ENCODE measurements at regions not wholly inside any gene's neighbourhood (a gene's known extent, or its start where the extent isn't known, plus 50 kb on each side); places are given as distances from the start of the nearest gene placed in this dataset.

DNA sequence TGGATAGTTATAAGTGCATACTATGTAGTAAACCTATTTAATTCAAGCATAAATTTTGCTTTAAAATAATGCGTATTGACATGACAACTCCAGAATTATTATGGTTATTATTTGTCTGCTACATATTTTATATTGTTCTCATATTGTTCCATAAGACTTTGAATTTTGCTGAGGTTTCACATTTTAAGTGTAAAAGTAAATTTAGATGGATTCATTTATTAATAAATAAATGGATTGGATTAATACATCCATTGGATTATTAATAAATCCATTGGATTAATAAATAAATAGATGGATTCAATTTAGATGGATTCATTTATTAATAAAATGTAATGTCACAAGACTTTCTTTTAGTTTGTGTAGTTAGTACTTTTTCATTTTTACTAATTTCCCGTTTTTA lies 1768.0 kb upstream of the PCDH10 start:
- POLR2A ChIA-PET = no interaction called here
- Mint-ChIP-seq H3K27ac (ENCODE audit: unreplicated experiment) (no peak overlapping the region), H3K27me3 (ENCODE audit: insufficient read depth, unreplicated experiment) (no peaks in the 10 kb centered on the region), H3K4me3 (ENCODE audit: unreplicated experiment) (no peak overlapping the region), H3K4me1 (ENCODE audit: low read depth, unreplicated experiment) (no peaks in the 10 kb centered on the region), H3K36me3 (ENCODE audit: insufficient read depth, unreplicated experiment) (no peaks in the 10 kb centered on the region), H3K9me3 (ENCODE audit: unreplicated experiment) (no peaks in the 10 kb centered on the region)
- no peaks in the 10 kb centered on the region for H3K27me3 ChIP-seq (replicated peaks; ENCODE audit: control insufficient read depth, insufficient read depth, low read length)
- CTCF ChIA-PET = no interaction called here
- H3K4me3 ChIP-seq (ENCODE audit: low read depth, low read length) = no peak overlapping the region
- DNase-seq = no peak
- no peaks in the 10 kb centered on the region for H3K4me1 ChIP-seq
- TF ChIP-seq, protein P1, sequence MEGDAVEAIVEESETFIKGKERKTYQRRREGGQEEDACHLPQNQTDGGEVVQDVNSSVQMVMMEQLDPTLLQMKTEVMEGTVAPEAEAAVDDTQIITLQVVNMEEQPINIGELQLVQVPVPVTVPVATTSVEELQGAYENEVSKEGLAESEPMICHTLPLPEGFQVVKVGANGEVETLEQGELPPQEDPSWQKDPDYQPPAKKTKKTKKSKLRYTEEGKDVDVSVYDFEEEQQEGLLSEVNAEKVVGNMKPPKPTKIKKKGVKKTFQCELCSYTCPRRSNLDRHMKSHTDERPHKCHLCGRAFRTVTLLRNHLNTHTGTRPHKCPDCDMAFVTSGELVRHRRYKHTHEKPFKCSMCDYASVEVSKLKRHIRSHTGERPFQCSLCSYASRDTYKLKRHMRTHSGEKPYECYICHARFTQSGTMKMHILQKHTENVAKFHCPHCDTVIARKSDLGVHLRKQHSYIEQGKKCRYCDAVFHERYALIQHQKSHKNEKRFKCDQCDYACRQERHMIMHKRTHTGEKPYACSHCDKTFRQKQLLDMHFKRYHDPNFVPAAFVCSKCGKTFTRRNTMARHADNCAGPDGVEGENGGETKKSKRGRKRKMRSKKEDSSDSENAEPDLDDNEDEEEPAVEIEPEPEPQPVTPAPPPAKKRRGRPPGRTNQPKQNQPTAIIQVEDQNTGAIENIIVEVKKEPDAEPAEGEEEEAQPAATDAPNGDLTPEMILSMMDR (IDR thresholded peaks at IDR 0.05; ENCODE audit: insufficient read depth in 1 of 2, low read depth in 1 of 2, low read length in 1 of 2, severe bottlenecking in 1 of 2, unreplicated experiment in 1 of 2) = no peak
- H3K9me3 ChIP-seq = no peaks in the 10 kb centered on the region; the same call in 1 of the 2 replicates
- no peaks in the 10 kb centered on the region for H3K36me3 ChIP-seq (ENCODE audit: control insufficient read depth, insufficient read depth, low read length)
- intact Hi-C loops (cut with micrococcal nuclease; ENCODE audit: unreplicated experiment) = no loop called here
- no TSS peak for BruUV-seq (replicated peaks)

DNA sequence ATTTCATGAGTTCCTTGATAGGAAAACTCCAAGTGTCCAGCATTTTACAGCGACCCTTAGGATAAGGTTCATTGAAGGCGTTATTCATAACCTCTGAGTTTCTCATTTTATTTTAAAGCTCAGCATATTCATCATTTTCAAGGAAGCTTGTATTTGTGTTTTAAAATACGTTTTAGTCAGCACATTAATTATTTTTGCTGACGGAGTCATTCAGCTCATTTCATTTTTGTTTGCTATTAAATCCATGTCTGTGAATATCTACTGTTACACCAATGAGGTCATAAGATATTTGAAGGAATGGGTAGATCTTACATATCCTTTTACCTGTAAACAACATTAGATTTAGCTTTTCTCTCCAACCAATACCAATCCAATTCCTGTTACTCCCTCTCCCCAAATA lies 1766.3 kb upstream of the PCDH10 start:
- Histone ChIP-seq H3K4me3 (ENCODE audit: low read depth, low read length) (no peak overlapping the region), H3K9me3 (no peaks in the 10 kb centered on the region; the same call in 1 of the 2 replicates), H3K36me3 (ENCODE audit: control insufficient read depth, insufficient read depth, low read length) (no peaks in the 10 kb centered on the region), H3K4me1 (no peaks in the 10 kb centered on the region), H3K27me3 (replicated peaks; ENCODE audit: control insufficient read depth, insufficient read depth, low read length) (no peaks in the 10 kb centered on the region)
- POLR2A ChIA-PET = no interaction called here
- Mint-ChIP-seq H3K4me3 (ENCODE audit: unreplicated experiment) (no peak overlapping the region), H3K4me1 (ENCODE audit: low read depth, unreplicated experiment) (no peaks in the 10 kb centered on the region), H3K36me3 (ENCODE audit: insufficient read depth, unreplicated experiment) (no peaks in the 10 kb centered on the region), H3K9me3 (ENCODE audit: unreplicated experiment) (no peaks in the 10 kb centered on the region), H3K27me3 (ENCODE audit: insufficient read depth, unreplicated experiment) (no peaks in the 10 kb centered on the region), H3K27ac (ENCODE audit: unreplicated experiment) (no peak overlapping the region)
- intact Hi-C loops (cut with micrococcal nuclease; ENCODE audit: unreplicated experiment) = no loop called here
- TF ChIP-seq, protein P1 (IDR thresholded peaks at IDR 0.05; ENCODE audit: insufficient read depth in 1 of 2, low read depth in 1 of 2, low read length in 1 of 2, severe bottlenecking in 1 of 2, unreplicated experiment in 1 of 2) = no peak
- CTCF ChIA-PET = no interaction called here
- DNase-seq = no peak
- no TSS peak for BruUV-seq (replicated peaks)

DNA sequence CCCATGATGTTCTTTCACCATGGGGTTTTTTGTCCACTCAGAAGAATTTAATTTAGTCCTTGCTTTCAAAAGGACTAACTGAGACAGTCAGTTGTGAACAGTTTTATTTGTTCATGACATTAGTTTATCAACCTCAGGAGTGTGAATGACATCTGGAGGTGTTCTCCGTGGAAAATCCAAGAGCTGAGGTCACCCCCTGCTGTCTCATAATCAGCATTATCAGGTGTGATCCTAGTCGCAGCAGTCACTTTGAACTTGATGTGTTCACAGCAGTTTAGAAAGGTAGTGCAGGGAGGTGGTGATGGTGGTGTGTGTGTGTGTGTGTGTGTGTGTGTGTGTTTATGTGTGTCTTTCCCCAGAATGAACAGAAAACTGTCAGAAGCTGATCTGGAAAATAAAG lies 1760.8 kb upstream of the PCDH10 start:
- Mint-ChIP-seq H3K36me3 (ENCODE audit: insufficient read depth, unreplicated experiment) (no peaks in the 10 kb centered on the region), H3K27me3 (ENCODE audit: insufficient read depth, unreplicated experiment) (no peaks in the 10 kb centered on the region), H3K4me1 (ENCODE audit: low read depth, unreplicated experiment) (no peaks in the 10 kb centered on the region), H3K27ac (ENCODE audit: unreplicated experiment) (no peak overlapping the region), H3K9me3 (ENCODE audit: unreplicated experiment) (no peaks in the 10 kb centered on the region), H3K4me3 (ENCODE audit: unreplicated experiment) (no peak overlapping the region)
- intact Hi-C loops (cut with micrococcal nuclease; ENCODE audit: unreplicated experiment) = no loop called here
- TF ChIP-seq, protein P1 (IDR thresholded peaks at IDR 0.05; ENCODE audit: insufficient read depth in 1 of 2, low read depth in 1 of 2, low read length in 1 of 2, severe bottlenecking in 1 of 2, unreplicated experiment in 1 of 2) = no peak
- no peaks in the 10 kb centered on the region for H3K36me3 ChIP-seq (ENCODE audit: control insufficient read depth, insufficient read depth, low read length)
- H3K4me3 ChIP-seq (ENCODE audit: low read depth, low read length) = no peak overlapping the region
- no peak for DNase-seq
- CTCF ChIA-PET = no interaction called here
- H3K4me1 ChIP-seq = no peaks in the 10 kb centered on the region
- POLR2A ChIA-PET = no interaction called here
- no peaks in the 10 kb centered on the region for H3K27me3 ChIP-seq (replicated peaks; ENCODE audit: control insufficient read depth, insufficient read depth, low read length)
- BruUV-seq (replicated peaks) = no TSS peak
- H3K9me3 ChIP-seq = no peaks in the 10 kb centered on the region; the same call in 1 of the 2 replicates

Data from Caco-2 (cell line).